Activated CD8-positive, alpha-beta T cell treated with anti-CD3 and anti-CD28 coated beads for 36 hours (primary cell): ENCODE measurements at regions not wholly inside any gene's neighbourhood (a gene's known extent, or its start where the extent isn't known, plus 50 kb on each side); places are given as distances from the start of the nearest gene placed in this dataset.

Experiments used
- ATAC-seq: fragments of 200-7000 bp; cut with Tn5 transposase; one replicate; pipeline ENCODE4 v1.10.0; 2021; ENCODE audit warnings: mild to moderate bottlenecking, moderate library complexity
- CTCF ChIA-PET: fragments of 350-600 bp; sonication (Branson Sonifier 250); formaldehyde crosslinking; loops from one replicate; lab custom pipeline; 2021; ENCODE audit warnings: antibody characterized with exemption; lab: Charles Lee
- POLR2A ChIA-PET: fragments of 350-600 bp; sonication (Branson Sonifier 250); formaldehyde crosslinking; loops from one replicate; lab custom pipeline; 2021; ENCODE audit warnings: antibody characterized with exemption; lab: Charles Lee
- DNase-seq: peaks from one replicate; pipeline ENCODE4 v3.0.0-alpha.2; 2020
- H3K27ac Mint-ChIP-seq: one replicate; pipeline ENCODE4 v1.8.0; 2021; ENCODE audit warnings: mild to moderate bottlenecking, mixed read lengths
- H3K27me3 Mint-ChIP-seq: one replicate; pipeline ENCODE4 v1.8.0; 2021; ENCODE audit warnings: mixed read lengths
- H3K36me3 Mint-ChIP-seq: one replicate; pipeline ENCODE4 v1.8.0; 2021; ENCODE audit warnings: low read depth, mixed read lengths
- H3K4me1 Mint-ChIP-seq: one replicate; pipeline ENCODE4 v1.8.0; 2021; ENCODE audit warnings: low read depth, mixed read lengths
- H3K4me3 Mint-ChIP-seq: one replicate; pipeline ENCODE4 v1.8.0; 2021; ENCODE audit warnings: mild to moderate bottlenecking, moderate library complexity, mixed read lengths
- H3K9me3 Mint-ChIP-seq: one replicate; pipeline ENCODE4 v1.8.0; 2021; ENCODE audit warnings: mixed read lengths
- CTCF ChIP-seq: fragments of 200-600 bp; IDR thresholded peaks from one replicate; pipeline ENCODE4 v1.8.0; 2022; ENCODE audit warnings: antibody characterized with exemption, mild to moderate bottlenecking
- intact Hi-C: fragments of 100-400 bp; cut with micrococcal nuclease; formaldehyde crosslinking; loops from one replicate; pipeline ENCODE4 v1.10.0; 2022

GRCh38 chr6:113203715-113204110 lies 653.4 kb upstream of the MARCKS start:
- no peaks in the 10 kb centered on the region for H3K9me3 Mint-ChIP-seq
- no peak for TF ChIP-seq CTCF
- H3K27ac Mint-ChIP-seq: no peak overlapping the region
- intact Hi-C loops: no loop called here
- ChIA-PET CTCF (no interaction called here), POLR2A (no interaction called here)
- H3K36me3 Mint-ChIP-seq: no peaks in the 10 kb centered on the region
- ATAC-seq (no peak), DNase-seq (no peak)
- H3K4me3 Mint-ChIP-seq: no peak overlapping the region
- H3K27me3 Mint-ChIP-seq: no peaks in the 10 kb centered on the region
- H3K4me1 Mint-ChIP-seq: no peaks in the 10 kb centered on the region

GRCh38 chr6:113205553-113205952 lies 651.6 kb upstream of the MARCKS start:
- Mint-ChIP-seq H3K27me3 (no peaks in the 10 kb centered on the region), H3K27ac (no peak overlapping the region), H3K36me3 (no peaks in the 10 kb centered on the region), H3K4me3 (no peak overlapping the region), H3K9me3 (no peaks in the 10 kb centered on the region), H3K4me1 (no peaks in the 10 kb centered on the region)
- intact Hi-C loops: no loop called here
- DNase-seq (no peak), ATAC-seq (no peak)
- ChIA-PET CTCF (no interaction called here), POLR2A (no interaction called here)
- TF ChIP-seq CTCF: no peak

GRCh38 chr6:113208726-113209125 lies 648.4 kb upstream of the MARCKS start:
- ATAC-seq (no peak), DNase-seq (no peak)
- no peak overlapping the region for H3K4me3 Mint-ChIP-seq
- no peaks in the 10 kb centered on the region for H3K9me3 Mint-ChIP-seq
- POLR2A ChIA-PET: no interaction called here
- no peak overlapping the region for H3K27ac Mint-ChIP-seq
- no peak for TF ChIP-seq CTCF
- intact Hi-C loops: no loop called here
- no peaks in the 10 kb centered on the region for H3K4me1 Mint-ChIP-seq
- no peaks in the 10 kb centered on the region for H3K36me3 Mint-ChIP-seq
- CTCF ChIA-PET: no interaction called here
- no peaks in the 10 kb centered on the region for H3K27me3 Mint-ChIP-seq

- no peaks in the 10 kb centered on the region for H3K36me3 Mint-ChIP-seq
- CTCF ChIA-PET: no interaction called here
- intact Hi-C loops: no loop called here
- H3K27me3 Mint-ChIP-seq: no peaks in the 10 kb centered on the region
- no peaks in the 10 kb centered on the region for H3K4me1 Mint-ChIP-seq
- no peaks in the 10 kb centered on the region for H3K9me3 Mint-ChIP-seq
- no peak overlapping the region for H3K27ac Mint-ChIP-seq
- no peak for DNase-seq
- POLR2A ChIA-PET: no interaction called here
- no peak for ATAC-seq
- TF ChIP-seq CTCF: no peak
- no peak overlapping the region for H3K4me3 Mint-ChIP-seq
Measured at GRCh38 chr6:113209315-113209714, 647.8 kb upstream of the MARCKS start.

GRCh38 chr6:113211170-113211569 lies 646.0 kb upstream of the MARCKS start:
- POLR2A ChIA-PET: no interaction called here
- intact Hi-C loops: no loop called here
- ATAC-seq: no peak

More at GRCh38 chr6:113211170-113211569, 646.0 kb upstream of the MARCKS start:
- Mint-ChIP-seq H3K36me3 (no peaks in the 10 kb centered on the region), H3K27me3 (no peaks in the 10 kb centered on the region), H3K4me1 (no peaks in the 10 kb centered on the region), H3K27ac (no peak overlapping the region), H3K9me3 (no peaks in the 10 kb centered on the region), H3K4me3 (no peak overlapping the region)
- DNase-seq: no peak
- no peak for TF ChIP-seq CTCF
- CTCF ChIA-PET: no interaction called here
